Naive thymus-derived CD4-positive, alpha-beta T cell (primary cell): ENCODE measurements at regions not wholly inside any gene's neighbourhood (a gene's known extent, or its start where the extent isn't known, plus 50 kb on each side); places are given as distances from the start of the nearest gene placed in this dataset.

Source experiments
- ATAC-seq: fragments of 150-1000 bp; cut with Tn5 transposase; 2 replicates; pipeline ENCODE4 v1.10.0; 2021; ENCODE audit warnings: mild to moderate bottlenecking, moderate library complexity
- CTCF ChIA-PET: fragments of 350-600 bp; sonication (Branson Sonifier 250); formaldehyde crosslinking; loops from one replicate; lab custom pipeline; 2021; ENCODE audit warnings: antibody characterized with exemption; lab: Charles Lee
- POLR2A ChIA-PET: fragments of 350-600 bp; sonication (Branson Sonifier 250); formaldehyde crosslinking; loops from one replicate; lab custom pipeline; 2021; ENCODE audit warnings: antibody characterized with exemption, inconsistent platforms; lab: Charles Lee
- DNase-seq, 9 donors: peaks; one replicate each; pipeline versions ENCODE4 v3.0.0 to v3.0.0-alpha.2; 2020 to 2022; ENCODE audit warnings: mixed read lengths in 1 of 9
- H3K27ac ChIP-seq: one replicate; pipeline ENCODE4 v1.7.0; 2013; ENCODE audit warnings: mild to moderate bottlenecking, low read depth, low read length, moderate library complexity
- H3K27me3 ChIP-seq, 2 donors: one replicate each; pipeline ENCODE4 v1.7.0; 2013; ENCODE audit warnings: low read length in 2 of 2, mild to moderate bottlenecking in 2 of 2, moderate library complexity in 2 of 2; ENCODE audit not compliant: control insufficient read depth in 2 of 2, insufficient read depth in 2 of 2
- H3K36me3 ChIP-seq, 3 experiments: 1 replicate in 2 of 3; 2 replicates in 1 of 3; pipeline ENCODE4 v1.7.0; 2013; ENCODE audit warnings: low read length in 3 of 3, mild to moderate bottlenecking in 3 of 3, moderate library complexity in 1 of 3; ENCODE audit not compliant: insufficient read depth in 3 of 3, control insufficient read depth in 2 of 3
- H3K4me1 ChIP-seq, 2 donors: one replicate each; pipeline ENCODE4 v1.7.0; 2013; ENCODE audit warnings: low read length in 2 of 2, mild to moderate bottlenecking in 2 of 2, moderate library complexity in 1 of 2; ENCODE audit not compliant: control insufficient read depth in 2 of 2, insufficient read depth in 2 of 2
- H3K4me3 ChIP-seq: 2 replicates; pipeline ENCODE4 v1.7.0; 2013; ENCODE audit warnings: mild to moderate bottlenecking, low read length
- H3K9me3 ChIP-seq, 3 experiments: 1 replicate in 2 of 3; 2 replicates in 1 of 3; pipeline ENCODE4 v1.7.0; 2013; ENCODE audit warnings: low read length in 3 of 3; ENCODE audit not compliant: control insufficient read depth in 2 of 3
- H3K27ac Mint-ChIP-seq, 9 donors: one replicate each; pipeline ENCODE4 v1.8.0; 2020 to 2022; ENCODE audit warnings: mixed read lengths in 9 of 9, mild to moderate bottlenecking in 8 of 9, moderate library complexity in 5 of 9, inconsistent platforms in 2 of 9
- H3K27me3 Mint-ChIP-seq, 5 donors: one replicate each; pipeline ENCODE4 v1.8.0; 2021 to 2022; ENCODE audit warnings: mixed read lengths in 5 of 5, mild to moderate bottlenecking in 1 of 5
- H3K36me3 Mint-ChIP-seq, 5 donors: one replicate each; pipeline ENCODE4 v1.8.0; 2020 to 2022; ENCODE audit warnings: mixed read lengths in 5 of 5, mild to moderate bottlenecking in 3 of 5, inconsistent platforms in 1 of 5
- H3K4me1 Mint-ChIP-seq, 7 donors: one replicate each; pipeline ENCODE4 v1.8.0; 2020 to 2022; ENCODE audit warnings: mixed read lengths in 7 of 7, mild to moderate bottlenecking in 3 of 7, inconsistent platforms in 1 of 7
- H3K4me3 Mint-ChIP-seq, 10 donors: one replicate each; pipeline ENCODE4 v1.8.0; 2020 to 2022; ENCODE audit warnings: mild to moderate bottlenecking in 10 of 10, mixed read lengths in 10 of 10, moderate library complexity in 6 of 10, inconsistent platforms in 2 of 10
- H3K9me3 Mint-ChIP-seq, 11 donors: one replicate each; pipeline ENCODE4 v1.8.0; 2020 to 2022; ENCODE audit warnings: mixed read lengths in 11 of 11, mild to moderate bottlenecking in 4 of 11, inconsistent platforms in 1 of 11, moderate library complexity in 1 of 11
- intact Hi-C, 2 donors: fragments of 100-400 bp; cut with micrococcal nuclease; formaldehyde crosslinking; loops; one replicate each; pipeline ENCODE4 v1.15.1; 2023

DNA sequence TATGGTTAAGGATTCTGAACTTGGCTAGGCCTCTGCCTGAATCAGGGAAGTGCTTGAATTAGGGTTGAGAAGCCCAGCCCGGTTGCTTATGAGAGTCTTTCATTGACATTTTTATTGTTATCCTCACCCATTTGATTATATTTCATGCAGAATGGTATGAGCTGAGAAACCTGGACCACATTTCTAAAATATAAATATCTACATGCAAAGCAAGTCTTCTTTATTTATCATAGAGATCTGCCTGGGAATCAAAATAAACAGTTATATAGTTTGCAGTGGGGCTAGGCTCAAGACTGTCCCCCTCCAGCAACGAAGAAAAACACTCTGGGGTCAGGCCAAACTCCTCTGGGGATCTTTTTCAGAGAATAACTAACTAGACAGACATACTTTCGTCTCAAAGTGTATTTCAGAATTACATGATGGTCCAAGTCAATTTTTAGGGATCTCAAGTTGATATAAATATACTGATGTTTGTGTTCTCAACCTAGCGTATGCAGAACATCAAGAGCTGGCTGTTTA, 675.4 kb upstream of the NR2F2 start:
- intact Hi-C loops: no loop called here
- Histone ChIP-seq H3K4me3 (no peak overlapping the region), H3K4me1 (no peaks in the 10 kb centered on the region), H3K27me3 (no peaks in the 10 kb centered on the region), H3K36me3 (no peaks in the 10 kb centered on the region), H3K27ac (no peak overlapping the region), H3K9me3 (no peaks in the 10 kb centered on the region)
- H3K4me1 Mint-ChIP-seq: no peaks in the 10 kb centered on the region
- peaks cover 0 to 25% (median 18%) of the 10 kb centered on the region in 5 donors for H3K27me3 Mint-ChIP-seq
- no peak overlapping the region for H3K4me3 Mint-ChIP-seq
- DNase-seq (no peak), ATAC-seq (no peak)
- ChIA-PET POLR2A (no interaction called here), CTCF (no interaction called here)
- no peaks in the 10 kb centered on the region for H3K36me3 Mint-ChIP-seq
- H3K27ac Mint-ChIP-seq: no peak overlapping the region
- H3K9me3 Mint-ChIP-seq: peaks cover 0 to 2% (median 0%) of the 10 kb centered on the region in 11 donors

DNA sequence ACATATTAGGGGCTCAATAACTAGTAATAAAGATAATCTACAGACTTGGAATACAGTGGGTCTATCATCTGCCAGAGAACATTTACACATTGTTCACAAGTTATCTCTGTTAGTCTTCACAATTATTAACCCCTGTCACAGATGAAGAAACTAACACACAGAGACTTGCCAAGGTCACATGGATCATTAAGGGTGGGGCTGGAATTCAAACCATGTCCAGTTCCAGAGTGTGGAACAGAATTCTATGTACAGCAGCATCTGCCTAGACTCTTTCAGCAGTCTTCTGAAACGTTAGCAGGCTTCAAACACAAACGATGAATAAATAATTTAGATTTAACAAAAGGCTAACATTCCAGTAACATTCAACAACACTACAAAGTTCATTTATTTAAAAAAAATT, 673.9 kb upstream of the NR2F2 start:
- intact Hi-C loops: no loop called here
- Mint-ChIP-seq H3K27ac (no peak overlapping the region), H3K36me3 (no peaks in the 10 kb centered on the region), H3K27me3 (peaks cover 0 to 31% (median 17%) of the 10 kb centered on the region in 5 donors), H3K9me3 (peaks cover 0 to 2% (median 0%) of the 10 kb centered on the region in 11 donors), H3K4me3 (no peak overlapping the region), H3K4me1 (no peaks in the 10 kb centered on the region)
- ChIA-PET CTCF (no interaction called here), POLR2A (no interaction called here)
- Histone ChIP-seq H3K36me3 (no peaks in the 10 kb centered on the region), H3K4me1 (no peaks in the 10 kb centered on the region), H3K27ac (no peak overlapping the region), H3K9me3 (no peaks in the 10 kb centered on the region), H3K27me3 (no peaks in the 10 kb centered on the region), H3K4me3 (no peak overlapping the region)
- no peak for DNase-seq
- no peak for ATAC-seq

DNA sequence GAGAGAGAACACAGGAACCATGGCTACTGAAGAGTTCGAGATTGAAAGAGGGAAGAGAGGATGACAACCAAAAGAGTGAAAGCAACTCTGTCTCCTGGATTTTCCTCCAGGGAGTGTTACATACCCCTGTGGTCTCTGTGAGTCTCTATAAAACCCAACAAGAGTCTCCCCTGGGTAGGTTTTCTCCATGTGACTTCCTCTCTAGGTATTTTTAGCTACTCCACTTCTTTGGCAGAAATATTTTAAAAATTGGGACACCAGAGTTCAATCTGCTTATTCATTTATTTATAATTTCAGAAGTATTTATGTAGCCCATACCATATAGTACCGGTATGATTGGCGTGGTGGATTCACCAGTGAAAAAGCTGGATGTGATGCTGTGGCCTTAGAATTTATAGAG, 671.7 kb upstream of the NR2F2 start:
- DNase-seq (no peak), ATAC-seq (no peak)
- Histone ChIP-seq H3K4me3 (no peak overlapping the region), H3K4me1 (no peaks in the 10 kb centered on the region), H3K27ac (no peak overlapping the region), H3K27me3 (no peaks in the 10 kb centered on the region), H3K36me3 (no peaks in the 10 kb centered on the region), H3K9me3 (no peaks in the 10 kb centered on the region)
- Mint-ChIP-seq H3K4me1 (no peaks in the 10 kb centered on the region), H3K36me3 (no peaks in the 10 kb centered on the region), H3K9me3 (peaks cover 0 to 2% (median 0%) of the 10 kb centered on the region in 11 donors), H3K4me3 (no peak overlapping the region), H3K27ac (no peak overlapping the region), H3K27me3 (peaks cover 0 to 29% (median 17%) of the 10 kb centered on the region in 5 donors)
- intact Hi-C loops: no loop called here
- CTCF ChIA-PET: no interaction called here
- POLR2A ChIA-PET: no interaction called here

DNA sequence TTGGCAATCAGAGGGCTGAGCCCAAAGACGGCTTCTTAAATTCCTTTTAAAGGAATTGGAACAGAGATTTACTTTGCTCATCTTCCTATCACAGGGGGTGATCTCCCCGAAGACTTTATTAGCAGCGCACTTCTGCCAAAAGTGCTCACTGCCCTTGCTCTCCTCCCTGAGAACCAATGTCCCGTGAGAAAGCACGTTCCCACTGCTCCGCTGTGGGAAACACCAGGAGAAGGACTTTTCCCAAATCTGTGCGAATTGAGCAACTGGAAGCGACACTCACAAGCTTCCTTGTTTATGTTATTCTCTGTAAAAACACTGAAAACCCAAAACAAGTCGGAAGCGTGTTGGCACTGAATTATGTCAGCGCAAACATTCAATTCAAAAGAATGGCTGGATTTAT, 670.8 kb upstream of the NR2F2 start:
- no peaks in the 10 kb centered on the region for H3K27me3 ChIP-seq
- no peaks in the 10 kb centered on the region for H3K36me3 ChIP-seq
- H3K4me1 ChIP-seq: no peaks in the 10 kb centered on the region
- Mint-ChIP-seq H3K36me3 (no peaks in the 10 kb centered on the region), H3K9me3 (peaks cover 0 to 2% (median 0%) of the 10 kb centered on the region in 11 donors), H3K4me3 (no peak overlapping the region), H3K27ac (no peak overlapping the region), H3K27me3 (peaks cover 0 to 29% (median 17%) of the 10 kb centered on the region in 5 donors), H3K4me1 (no peaks in the 10 kb centered on the region)
- intact Hi-C loops: no loop called here
- DNase-seq (no peak), ATAC-seq (no peak)
- no peak overlapping the region for H3K27ac ChIP-seq
- no peaks in the 10 kb centered on the region for H3K9me3 ChIP-seq
- H3K4me3 ChIP-seq: no peak overlapping the region
- POLR2A ChIA-PET: no interaction called here
- CTCF ChIA-PET: no interaction called here

DNA sequence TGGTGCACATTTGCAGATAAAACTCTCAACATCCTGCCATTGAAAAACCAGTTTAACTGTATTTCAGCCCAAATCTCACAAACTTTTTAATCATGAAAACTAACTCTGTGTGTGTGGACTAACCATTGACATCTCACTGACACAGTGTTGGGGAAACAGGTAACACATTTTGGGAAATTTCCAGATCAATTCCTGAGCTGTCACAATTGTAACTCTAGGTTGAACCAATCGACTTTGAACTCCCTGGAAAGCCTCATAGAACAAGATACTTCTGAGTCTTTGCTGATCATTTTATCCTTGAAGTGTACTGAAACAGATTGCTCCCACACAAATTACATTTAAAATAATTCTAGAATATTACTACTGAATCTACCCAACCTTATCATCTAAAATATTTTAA, 667.9 kb upstream of the NR2F2 start:
- no peaks in the 10 kb centered on the region for H3K4me1 Mint-ChIP-seq
- H3K27ac Mint-ChIP-seq: no peak overlapping the region
- no peaks in the 10 kb centered on the region for H3K36me3 Mint-ChIP-seq
- H3K27me3 ChIP-seq: no peaks in the 10 kb centered on the region
- ChIA-PET CTCF (no interaction called here), POLR2A (no interaction called here)
- ATAC-seq (no peak), DNase-seq (no peak)
- peaks cover 0 to 2% (median 0%) of the 10 kb centered on the region in 11 donors for H3K9me3 Mint-ChIP-seq
- no peaks in the 10 kb centered on the region for H3K4me1 ChIP-seq
- H3K4me3 ChIP-seq: no peak overlapping the region
- H3K9me3 ChIP-seq: no peaks in the 10 kb centered on the region
- H3K27ac ChIP-seq: no peak overlapping the region
- H3K27me3 Mint-ChIP-seq: peaks cover under 1 to 24% (median 19%) of the 10 kb centered on the region in 5 donors
- no peaks in the 10 kb centered on the region for H3K36me3 ChIP-seq
- intact Hi-C loops: no loop called here
- H3K4me3 Mint-ChIP-seq: no peak overlapping the region

DNA sequence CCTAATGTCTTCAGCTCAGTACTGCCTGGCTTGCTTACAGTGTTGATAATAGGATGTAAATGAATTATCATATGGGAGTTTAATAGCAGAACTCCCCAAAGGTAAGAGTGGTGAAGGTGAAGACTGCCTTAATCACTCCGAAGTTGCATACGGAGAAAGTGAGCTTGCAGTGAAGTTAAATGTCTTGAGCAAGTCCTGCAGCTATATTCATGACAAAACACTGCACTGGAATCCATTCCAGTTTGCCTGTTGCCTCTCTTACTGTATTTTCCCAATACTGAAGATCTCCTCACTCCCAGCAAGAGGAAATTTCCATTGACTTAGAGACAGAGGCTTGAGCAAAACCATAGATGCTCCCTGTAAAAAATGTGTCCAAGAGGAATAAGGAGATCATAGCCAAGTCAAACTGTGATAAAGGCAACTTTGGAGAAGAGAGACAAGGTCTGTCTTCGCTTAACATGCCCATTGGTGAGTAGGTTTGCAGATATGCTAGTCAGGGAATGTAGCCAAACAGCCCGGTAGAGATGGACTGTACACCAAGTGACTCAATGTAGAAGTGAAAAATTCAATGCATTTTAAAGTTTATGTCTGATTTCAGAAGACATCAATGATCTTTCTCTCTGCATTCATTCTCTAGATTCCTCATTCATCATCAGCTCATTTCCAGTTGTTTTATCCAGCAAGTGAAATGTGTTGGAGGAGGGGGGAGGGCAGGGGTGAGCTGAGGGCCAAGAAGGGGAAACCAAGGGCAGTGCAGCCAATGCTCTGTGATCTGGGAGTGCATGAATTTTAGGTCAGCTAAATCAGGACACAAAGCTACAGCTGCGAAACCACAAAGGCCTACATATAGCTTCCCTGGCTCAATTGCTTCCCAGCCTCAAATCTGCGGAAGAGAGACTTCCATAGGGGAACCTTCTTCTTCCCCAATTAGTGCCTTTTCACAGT, 667.1 kb upstream of the NR2F2 start:
- no peaks in the 10 kb centered on the region for H3K36me3 ChIP-seq
- DNase-seq: no peak
- Mint-ChIP-seq H3K27ac (no peak overlapping the region), H3K27me3 (peaks cover 6 to 30% (median 25%) of the 10 kb centered on the region in 5 donors), H3K36me3 (no peaks in the 10 kb centered on the region), H3K9me3 (peaks cover 0 to 2% (median 0%) of the 10 kb centered on the region in 11 donors), H3K4me1 (peaks cover 0 to 3% (median 0%) of the 10 kb centered on the region in 7 donors), H3K4me3 (no peak overlapping the region)
- H3K4me3 ChIP-seq: no peak overlapping the region
- no peak for ATAC-seq
- no peaks in the 10 kb centered on the region for H3K4me1 ChIP-seq
- no peak overlapping the region for H3K27ac ChIP-seq
- CTCF ChIA-PET: no interaction called here
- POLR2A ChIA-PET: no interaction called here
- no peaks in the 10 kb centered on the region for H3K27me3 ChIP-seq
- intact Hi-C loops: no loop called here
- no peaks in the 10 kb centered on the region for H3K9me3 ChIP-seq
